Neuronal stem cell (in vitro differentiated cells): ENCODE measurements at regions not wholly inside any gene's neighbourhood (a gene's known extent, or its start where the extent isn't known, plus 50 kb on each side); places are given as distances from the start of the nearest gene placed in this dataset.

ENCODE experiments used
- DNase-seq: peaks from one replicate; pipeline ENCODE4 v3.0.0-alpha.2; 2013; ENCODE audit warnings: low spot score
- H2AFZ ChIP-seq: one replicate; pipeline ENCODE4 v1.6.1; 2013; ENCODE audit warnings: mild to moderate bottlenecking, low read length, inconsistent platforms
- H2AK5ac ChIP-seq: 2 replicates; pipeline ENCODE4 v1.6.1; 2013; ENCODE audit warnings: low read depth, mild to moderate bottlenecking, inconsistent platforms, low read length, moderate library complexity, mixed read lengths
- H2BK120ac ChIP-seq: 2 replicates; pipeline ENCODE4 v1.6.1; 2013; ENCODE audit warnings: low read depth, mild to moderate bottlenecking, inconsistent platforms, low read length, moderate library complexity, mixed read lengths
- H2BK12ac ChIP-seq: one replicate; pipeline ENCODE4 v1.6.1; 2013; ENCODE audit warnings: low read length, inconsistent platforms
- H2BK15ac ChIP-seq: 2 replicates; pipeline ENCODE4 v1.6.1; 2013; ENCODE audit warnings: mild to moderate bottlenecking, low read length, inconsistent platforms, mixed read lengths
- H2BK5ac ChIP-seq: one replicate; pipeline ENCODE4 v1.6.1; 2013; ENCODE audit warnings: inconsistent platforms, mild to moderate bottlenecking, low read length, moderate library complexity
- H3K14ac ChIP-seq: one replicate; pipeline ENCODE4 v1.6.1; 2013; ENCODE audit warnings: low read length, inconsistent platforms
- H3K18ac ChIP-seq: 2 replicates; pipeline ENCODE4 v1.6.1; 2013; ENCODE audit warnings: low read length, inconsistent platforms
- H3K23ac ChIP-seq: 2 replicates; pipeline ENCODE4 v1.6.1; 2013; ENCODE audit warnings: low read depth, mild to moderate bottlenecking, mixed read lengths, low read length, inconsistent platforms; ENCODE audit not compliant: poor library complexity
- H3K27ac ChIP-seq: replicated peaks from 3 replicates; pipeline ENCODE4 v1.5.1; 2013; ENCODE audit warnings: low read length, inconsistent platforms
- H3K27me3 ChIP-seq, 3 experiments: 2 replicates each; pipeline ENCODE4 v1.6.1; 2013; ENCODE audit warnings: low read length in 3 of 3, mild to moderate bottlenecking in 2 of 3, inconsistent platforms in 1 of 3, low read depth in 1 of 3, mixed read lengths in 1 of 3, moderate library complexity in 1 of 3; ENCODE audit not compliant: control insufficient read depth in 3 of 3, insufficient read depth in 3 of 3
- H3K36me3 ChIP-seq, 2 donors: replicated peaks in 1 of 2; 2 replicates each; pipeline ENCODE4 v1.6.1; 2013; ENCODE audit warnings: low read length in 2 of 2; ENCODE audit not compliant: control insufficient read depth in 2 of 2, insufficient read depth in 2 of 2
- H3K4ac ChIP-seq: 2 replicates; pipeline ENCODE4 v1.6.1; 2013; ENCODE audit warnings: inconsistent platforms, mild to moderate bottlenecking, low read length, moderate library complexity
- H3K4me1 ChIP-seq, 2 donors: 1 replicate in 1 of 2; 2 replicates in 1 of 2; pipeline ENCODE4 v1.6.1; 2013; ENCODE audit warnings: low read length in 2 of 2, low read depth in 1 of 2; ENCODE audit not compliant: control insufficient read depth in 2 of 2, insufficient read depth in 1 of 2
- H3K4me2 ChIP-seq: one replicate; pipeline ENCODE4 v1.6.1; 2013; ENCODE audit warnings: mild to moderate bottlenecking, low read length, inconsistent platforms; ENCODE audit not compliant: insufficient read depth, poor library complexity, severe bottlenecking
- H3K4me3 ChIP-seq, 2 donors: 2 replicates each; pipeline ENCODE4 v1.5.1; 2013; ENCODE audit warnings: low read length in 2 of 2, mild to moderate bottlenecking in 2 of 2, inconsistent platforms in 1 of 2, moderate library complexity in 1 of 2
- H3K79me1 ChIP-seq: one replicate; pipeline ENCODE4 v1.6.1; 2013; ENCODE audit warnings: low read depth, mild to moderate bottlenecking, inconsistent platforms, low read length, moderate library complexity
- H3K9ac ChIP-seq: one replicate; pipeline ENCODE4 v1.6.1; 2013; ENCODE audit warnings: mild to moderate bottlenecking, low read depth, low read length, inconsistent platforms; ENCODE audit not compliant: poor library complexity
- H3K9me3 ChIP-seq, 2 donors: replicated peaks in 1 of 2; 2 replicates each; pipeline versions ENCODE3 to v1.6.1; 2013; ENCODE audit warnings: low read length in 2 of 2, mild to moderate bottlenecking in 2 of 2, inconsistent platforms in 1 of 2, low read depth in 1 of 2, mixed read lengths in 1 of 2, moderate library complexity in 1 of 2; ENCODE audit not compliant: control insufficient read depth in 2 of 2, insufficient read depth in 1 of 2
- H4K8ac ChIP-seq: one replicate; pipeline ENCODE4 v1.6.1; 2013; ENCODE audit warnings: low read depth, mild to moderate bottlenecking, inconsistent platforms, low read length, moderate library complexity
- H4K91ac ChIP-seq: one replicate; pipeline ENCODE4 v1.6.1; 2013; ENCODE audit warnings: low read length, low read depth, mild to moderate bottlenecking, inconsistent platforms; ENCODE audit not compliant: poor library complexity
- WGBS, 2 donors: extraction: QIAGEN DNeasy Blood & Tissue Kit; methylation state at CpG; one replicate each; pipeline ENCODE4 v1.1.7; 2013; ENCODE audit warnings: missing lambda C conversion rate in 2 of 2, mixed read lengths in 1 of 2; ENCODE audit not compliant: insufficient read length in 2 of 2, insufficient replicate concordance in 1 of 2; ENCODE audit errors: extremely low coverage in 2 of 2; 5-methylcytosine and 5-hydroxymethylcytosine counted together

DNA sequence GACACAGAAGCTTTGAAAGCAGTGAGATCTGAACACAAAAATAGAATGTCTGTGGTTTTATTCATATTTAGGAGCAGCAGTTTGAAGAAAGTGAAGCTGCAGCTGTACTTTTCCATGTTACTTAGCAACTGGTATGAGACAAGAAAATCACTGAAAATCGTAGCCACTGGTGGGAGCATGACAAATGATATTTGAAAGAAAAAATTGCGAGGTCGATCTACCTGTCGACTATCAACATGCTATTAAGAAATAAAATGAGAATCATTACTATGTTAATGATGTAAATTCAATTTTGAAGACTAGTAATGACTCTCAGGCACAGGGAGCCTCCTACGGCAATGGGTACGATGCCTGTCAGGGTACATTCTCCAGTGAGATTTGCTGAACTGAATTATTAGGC lies 436.4 kb downstream of the SLITRK5 start:
- Histone ChIP-seq H3K9me3 (no peaks in the 10 kb centered on the region), H4K8ac (no peak overlapping the region), H4K91ac (no peak overlapping the region), H3K4me1 (peaks cover 0 to 2% of the 10 kb centered on the region in 2 donors), H3K9ac (no peak overlapping the region), H2BK15ac (no peak overlapping the region), H3K4me3 (no peak overlapping the region), H2BK5ac (no peak overlapping the region), H3K27me3 (no peaks in the 10 kb centered on the region), H2BK12ac (no peak overlapping the region), H3K4ac (no peak overlapping the region), H3K4me2 (no peak overlapping the region), H3K23ac (no peak overlapping the region), H2AFZ (no peak overlapping the region), H3K79me1 (no peaks in the 10 kb centered on the region), H3K18ac (no peak overlapping the region), H3K27ac (no peak overlapping the region), H3K36me3 (no peaks in the 10 kb centered on the region), H2BK120ac (no peak overlapping the region), H2AK5ac (no peak overlapping the region), H3K14ac (no peak overlapping the region)
- DNase-seq = no peak
- no CpG with 5 or more reads among the region's 6 CpGs for WGBS, 2 donors

DNA sequence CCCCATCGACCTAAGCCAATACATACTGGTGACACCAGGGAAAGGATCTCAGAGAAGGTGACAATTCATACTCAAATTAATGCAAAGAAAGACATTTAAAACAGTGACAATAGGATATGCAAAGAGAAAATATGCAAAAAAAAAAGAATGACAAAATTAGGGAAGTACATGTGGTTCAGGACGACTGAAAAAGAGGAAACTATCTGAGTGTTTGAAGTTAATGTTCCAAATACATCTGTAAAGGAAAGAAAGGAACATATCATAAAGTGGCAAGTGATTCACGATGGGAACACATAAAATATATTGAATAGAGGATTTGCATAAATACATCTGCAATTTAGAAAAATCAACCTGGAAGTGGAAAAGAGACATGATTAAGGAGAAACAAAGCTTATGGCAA lies 441.4 kb downstream of the SLITRK5 start:
- DNase-seq = no peak
- Histone ChIP-seq H3K14ac (no peak overlapping the region), H2AK5ac (no peak overlapping the region), H4K8ac (no peak overlapping the region), H3K9ac (no peak overlapping the region), H2AFZ (no peak overlapping the region), H3K79me1 (no peaks in the 10 kb centered on the region), H4K91ac (no peak overlapping the region), H2BK15ac (no peak overlapping the region), H3K4me2 (no peak overlapping the region), H3K27me3 (no peaks in the 10 kb centered on the region), H2BK120ac (no peak overlapping the region), H3K4me3 (no peak overlapping the region), H2BK5ac (no peak overlapping the region), H3K9me3 (no peaks in the 10 kb centered on the region), H3K4me1 (no peaks in the 10 kb centered on the region), H3K23ac (no peak overlapping the region), H2BK12ac (no peak overlapping the region), H3K27ac (no peak overlapping the region), H3K36me3 (no peaks in the 10 kb centered on the region), H3K4ac (no peak overlapping the region), H3K18ac (no peak overlapping the region)
- no CpG with 5 or more reads among the region's 3 CpGs for WGBS, 2 donors

DNA sequence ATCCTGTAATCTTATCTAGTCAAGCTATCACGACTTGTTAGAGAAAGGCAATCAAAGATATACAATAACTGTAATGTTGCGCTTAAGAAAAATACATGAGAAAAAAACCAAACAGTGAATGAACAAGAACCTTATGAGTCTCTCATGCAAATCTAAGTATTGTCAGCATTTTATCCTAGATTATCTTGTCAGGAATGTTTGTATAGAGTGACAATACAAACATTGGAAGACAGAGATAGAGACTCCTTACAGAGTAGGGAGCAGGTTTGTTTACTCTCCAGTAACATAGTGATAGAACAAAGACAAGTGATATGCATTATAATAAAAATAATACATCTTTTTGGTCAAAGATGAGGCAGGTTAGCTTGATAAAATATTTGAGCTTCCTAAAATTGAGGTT lies 444.8 kb downstream of the SLITRK5 start:
- H2BK15ac ChIP-seq = no peak overlapping the region
- no peak overlapping the region for H3K27ac ChIP-seq
- no peak overlapping the region for H2BK5ac ChIP-seq
- H3K14ac ChIP-seq = no peak overlapping the region
- no peak overlapping the region for H3K18ac ChIP-seq
- H2AK5ac ChIP-seq = no peak overlapping the region
- no peaks in the 10 kb centered on the region for H3K9me3 ChIP-seq
- H2BK120ac ChIP-seq = no peak overlapping the region
- H3K23ac ChIP-seq = no peak overlapping the region
- H2AFZ ChIP-seq = no peak overlapping the region
- H3K4ac ChIP-seq = no peak overlapping the region
- WGBS, 2 donors = no CpG with 5 or more reads among the region's 2 CpGs
- H3K27me3 ChIP-seq = no peaks in the 10 kb centered on the region
- no peaks in the 10 kb centered on the region for H3K4me1 ChIP-seq
- H3K9ac ChIP-seq = no peak overlapping the region
- H4K8ac ChIP-seq = no peak overlapping the region
- no peaks in the 10 kb centered on the region for H3K36me3 ChIP-seq
- H2BK12ac ChIP-seq = no peak overlapping the region
- no peaks in the 10 kb centered on the region for H3K79me1 ChIP-seq
- no peak overlapping the region for H4K91ac ChIP-seq
- no peak for DNase-seq
- no peak overlapping the region for H3K4me2 ChIP-seq
- H3K4me3 ChIP-seq = no peak overlapping the region

DNA sequence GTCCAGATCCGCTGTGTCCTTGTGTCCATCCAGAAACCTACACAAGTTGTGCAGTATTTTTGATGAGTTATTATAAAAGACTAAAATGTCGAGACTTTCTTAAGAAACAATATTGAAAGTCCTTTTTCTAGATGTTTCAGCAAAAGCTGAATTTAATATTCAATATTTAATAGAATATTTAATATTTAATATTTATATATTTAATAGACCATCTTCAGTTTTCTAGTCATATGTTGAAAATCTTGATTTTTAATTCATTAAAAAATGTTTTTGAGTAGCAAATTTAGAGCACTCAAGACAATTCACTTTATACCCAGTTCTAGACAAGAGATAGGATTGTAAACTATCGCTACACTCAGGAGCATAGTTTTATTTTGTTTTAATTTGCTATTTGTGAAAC lies 447.8 kb downstream of the SLITRK5 start:
- Histone ChIP-seq H2BK15ac (no peak overlapping the region), H2BK120ac (no peak overlapping the region), H3K79me1 (no peaks in the 10 kb centered on the region), H3K9ac (no peak overlapping the region), H3K36me3 (no peaks in the 10 kb centered on the region), H3K27ac (no peak overlapping the region), H3K18ac (no peak overlapping the region), H3K4me1 (no peaks in the 10 kb centered on the region), H4K8ac (no peak overlapping the region), H3K14ac (no peak overlapping the region), H3K4me2 (no peak overlapping the region), H3K4ac (no peak overlapping the region), H3K9me3 (no peaks in the 10 kb centered on the region), H2BK5ac (no peak overlapping the region), H3K27me3 (no peaks in the 10 kb centered on the region), H3K4me3 (no peak overlapping the region), H4K91ac (no peak overlapping the region), H3K23ac (no peak overlapping the region), H2AK5ac (no peak overlapping the region), H2BK12ac (no peak overlapping the region), H2AFZ (no peak overlapping the region)
- DNase-seq = no peak
- WGBS, 2 donors = no CpG with 5 or more reads among the region's 3 CpGs
